HG03175 (cell line): ENCODE measurements at regions not wholly inside any gene's neighbourhood (a gene's known extent, or its start where the extent isn't known, plus 50 kb on each side); places are given as distances from the start of the nearest gene placed in this dataset.
"Not testable (repeated sequence)": the region's sequence is repeated elsewhere in the genome, so short reads cannot be mapped to it uniquely, and the experiment has no call there.

Source experiments
- ATAC-seq: cut with Tn5 transposase; IDR thresholded peaks from one replicate; pipeline ENCODE4 v1.9.1; 2021; ENCODE audit warnings: mild to moderate bottlenecking, moderate library complexity; ENCODE audit not compliant: unreplicated experiment

DNA sequence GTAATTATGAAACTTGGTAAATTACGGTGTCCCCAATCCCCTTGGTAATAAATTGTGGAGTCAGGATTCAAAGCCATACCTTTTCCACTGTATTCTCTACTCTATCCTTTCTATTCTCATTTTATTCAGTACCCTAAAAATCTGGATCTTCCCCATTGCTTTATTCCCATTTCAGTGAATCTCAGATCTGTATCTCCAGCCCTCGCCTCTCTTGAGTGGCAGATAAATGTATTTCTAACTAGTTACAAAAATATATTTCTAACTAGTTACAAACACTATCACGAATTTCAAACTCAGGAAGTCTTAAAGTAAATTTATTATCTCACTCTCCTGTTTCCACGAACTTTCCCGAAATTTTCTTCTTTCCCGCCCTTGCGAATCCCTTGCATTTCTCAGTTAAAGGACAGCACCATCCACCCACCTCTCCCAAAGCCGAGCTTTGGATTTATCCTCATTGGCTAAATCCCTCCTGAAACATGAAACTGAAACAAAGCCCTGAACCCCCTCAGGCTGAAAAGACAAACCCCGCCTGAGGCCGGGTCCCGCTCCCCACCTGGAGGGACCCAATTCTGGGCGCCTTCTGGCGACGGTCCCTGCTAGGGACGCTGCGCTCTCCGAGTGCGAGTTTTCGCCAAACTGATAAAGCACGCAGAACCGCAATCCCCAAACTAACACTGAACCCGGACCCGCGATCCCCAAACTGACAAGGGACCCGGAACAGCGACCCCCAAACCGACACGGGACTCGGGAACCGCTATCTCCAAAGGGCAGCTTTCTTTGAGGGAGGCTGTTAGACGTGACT is 164.3 kb upstream of the PABPC3 start:
- no peak for ATAC-seq

DNA sequence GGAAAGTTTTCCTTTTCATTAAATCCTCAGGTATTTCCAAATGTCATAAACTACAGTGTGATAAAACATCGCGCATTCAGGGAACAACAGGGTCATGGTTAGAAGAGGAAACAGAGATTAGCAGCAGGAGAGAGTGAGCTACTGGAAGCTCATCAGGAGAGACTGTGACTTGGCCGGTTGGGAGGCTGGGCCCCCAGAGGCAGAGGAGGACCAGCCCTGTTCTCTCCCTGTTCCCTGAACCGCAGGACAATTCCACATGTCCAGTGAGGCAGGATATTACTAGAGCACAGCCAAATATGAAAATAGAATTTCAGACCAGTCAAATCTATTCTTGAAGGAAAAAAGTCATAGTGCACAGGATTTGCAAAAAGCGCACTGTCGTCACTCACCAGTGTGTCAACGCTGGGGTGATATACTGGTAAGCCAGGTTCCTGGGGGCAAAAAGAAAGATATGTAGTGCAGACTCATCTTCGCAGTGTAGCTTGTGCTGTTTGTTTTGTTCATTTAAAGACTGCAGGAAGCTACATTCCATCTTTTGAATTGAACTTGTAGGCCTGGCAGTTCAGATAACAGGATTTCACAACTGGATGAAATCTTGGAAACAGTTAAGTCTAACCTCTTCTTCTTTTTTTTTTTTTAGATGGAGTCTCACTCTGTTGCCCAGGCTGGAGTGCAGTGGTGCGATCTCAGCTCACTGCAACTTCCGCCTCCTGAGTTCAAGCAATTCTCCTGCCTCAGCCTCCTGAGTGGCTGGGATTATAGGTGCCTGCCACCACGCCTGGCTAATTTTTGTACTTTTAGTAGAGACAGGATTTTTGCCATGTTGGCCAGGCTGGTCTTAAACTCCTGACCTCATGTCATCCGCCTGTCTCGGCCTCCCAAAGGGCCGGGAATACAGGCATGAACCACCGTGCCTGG is 162.6 kb upstream of the PABPC3 start:
- ATAC-seq = not testable (repeated sequence)

DNA sequence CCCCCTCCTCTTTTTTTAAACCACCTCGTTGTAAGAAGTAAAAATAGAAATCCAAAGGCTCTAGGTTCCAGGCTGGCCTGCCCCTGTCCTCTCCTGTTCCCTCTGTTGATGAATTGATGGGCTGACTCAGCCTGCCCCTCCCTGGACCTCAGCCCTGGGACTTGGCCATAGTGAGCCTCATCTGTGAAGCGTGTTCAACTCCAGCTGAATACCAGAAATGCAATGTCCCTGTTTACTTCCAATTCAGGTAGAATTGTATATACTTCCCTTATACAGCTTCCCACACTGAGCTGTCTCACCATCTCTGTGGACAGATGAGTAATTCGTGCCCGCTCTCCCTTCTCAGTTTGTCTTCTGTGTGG is 161.9 kb upstream of the PABPC3 start:
- ATAC-seq = not testable (repeated sequence)

DNA sequence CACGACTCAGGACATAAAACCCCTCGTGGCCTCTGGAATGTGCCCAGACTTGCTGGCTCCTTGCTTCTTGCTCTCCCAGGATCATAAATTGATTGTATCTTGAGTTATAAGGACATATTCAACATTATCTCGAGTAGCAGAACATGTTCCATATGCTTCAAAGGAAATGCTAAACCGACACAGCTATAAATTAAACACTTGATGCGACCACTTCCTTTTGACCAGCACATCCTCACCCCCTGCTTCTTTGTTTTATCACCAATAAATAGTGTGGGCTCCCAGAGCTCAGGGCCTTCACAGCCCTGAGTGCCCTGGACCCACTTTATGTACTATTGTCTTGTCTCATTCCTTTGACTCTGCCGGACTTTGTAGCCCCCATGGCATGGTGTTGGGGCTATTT is 157.0 kb upstream of the PABPC3 start:
- no peak for ATAC-seq

DNA sequence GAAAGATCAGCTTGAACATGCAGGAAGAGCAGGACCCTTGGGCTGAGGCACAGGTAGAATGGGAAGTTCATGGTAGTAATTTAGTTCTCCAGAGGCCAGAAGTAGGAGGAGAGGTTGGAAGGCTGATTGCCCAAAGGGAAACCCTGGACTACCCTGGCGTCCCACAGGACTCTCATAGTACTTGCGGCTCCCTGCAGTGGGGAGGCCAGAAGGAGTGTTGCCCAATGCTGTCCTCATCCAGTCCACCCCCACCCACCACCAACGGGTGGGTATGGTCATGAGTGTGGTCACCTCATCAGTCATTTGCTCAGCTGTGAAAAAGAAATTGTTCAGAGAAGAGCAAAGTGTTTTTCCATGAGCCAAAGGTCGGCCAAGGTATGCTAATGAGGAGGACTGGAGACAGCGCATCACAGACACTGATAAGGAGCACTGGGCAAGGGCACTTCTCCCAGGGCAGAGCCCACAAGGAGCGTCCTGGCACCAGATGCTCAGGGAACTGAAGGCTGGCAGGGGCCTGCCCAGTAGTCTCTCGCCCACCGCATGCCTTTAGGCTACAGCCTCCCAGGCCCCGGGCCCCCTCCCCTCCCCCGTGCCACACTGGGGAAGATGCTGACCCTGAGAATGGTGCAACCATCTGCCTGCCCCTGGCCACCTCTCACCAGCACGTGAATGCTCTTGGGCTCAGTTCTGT is 154.8 kb upstream of the PABPC3 start:
- not testable (repeated sequence) for ATAC-seq

DNA sequence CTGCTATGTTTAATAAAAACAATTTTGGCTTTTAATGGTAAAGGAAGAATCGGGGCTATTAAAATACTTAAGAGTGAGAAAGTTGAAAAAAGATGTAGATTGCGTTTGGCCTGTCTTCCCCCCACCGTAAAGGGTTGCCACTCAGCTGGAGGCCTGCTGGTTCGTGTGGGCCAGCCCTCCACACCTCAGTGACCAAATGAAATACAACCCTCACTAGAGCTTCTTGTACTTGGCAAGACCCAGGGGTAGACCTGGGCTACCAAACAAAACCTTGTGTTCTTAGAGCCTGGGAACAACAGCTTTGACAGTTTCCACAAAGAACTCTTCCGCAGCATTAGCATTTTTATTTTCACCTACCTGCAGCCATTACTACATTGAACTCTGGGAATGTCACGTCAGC is 152.8 kb upstream of the PABPC3 start:
- ATAC-seq = no peak

DNA sequence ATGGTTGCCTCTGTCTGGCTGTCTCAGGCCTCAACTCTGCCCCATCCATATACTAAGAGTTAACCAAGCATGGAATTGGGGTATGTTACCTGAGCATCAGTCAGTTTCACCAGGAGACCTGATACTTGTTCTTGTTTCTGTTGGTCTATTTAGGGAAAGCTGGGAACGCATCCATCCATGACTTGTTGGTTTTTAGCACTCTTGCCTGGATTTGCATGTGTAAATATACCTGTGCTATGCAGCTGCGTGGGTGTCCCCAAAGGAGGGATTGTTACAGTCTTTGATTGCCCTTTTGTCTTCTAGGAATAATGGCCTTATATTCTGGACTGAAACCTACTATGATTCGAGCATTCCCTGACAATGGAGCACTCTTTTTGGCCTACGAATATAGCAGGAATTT is 151.9 kb upstream of the PABPC3 start:
- not testable (repeated sequence) for ATAC-seq

DNA sequence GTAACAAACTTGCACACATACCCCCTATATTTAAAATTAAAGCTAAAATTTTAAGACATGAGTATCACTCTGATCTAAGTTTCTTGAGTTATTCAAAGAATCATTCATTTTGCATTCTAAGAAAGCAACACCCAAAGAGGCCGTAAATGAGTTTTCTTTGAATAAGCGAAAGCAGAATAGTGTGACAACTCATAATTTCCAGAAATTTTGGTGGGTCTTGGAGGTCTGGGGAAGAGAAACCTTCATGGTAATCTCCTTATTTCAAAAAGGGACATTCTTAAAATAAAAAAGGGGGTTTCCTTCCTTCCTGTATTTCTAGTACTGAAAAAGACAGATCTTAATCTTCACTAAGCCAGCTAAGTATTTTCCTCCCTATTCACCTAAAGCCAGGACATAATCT is 147.0 kb upstream of the PABPC3 start:
- ATAC-seq = not testable (repeated sequence)

DNA sequence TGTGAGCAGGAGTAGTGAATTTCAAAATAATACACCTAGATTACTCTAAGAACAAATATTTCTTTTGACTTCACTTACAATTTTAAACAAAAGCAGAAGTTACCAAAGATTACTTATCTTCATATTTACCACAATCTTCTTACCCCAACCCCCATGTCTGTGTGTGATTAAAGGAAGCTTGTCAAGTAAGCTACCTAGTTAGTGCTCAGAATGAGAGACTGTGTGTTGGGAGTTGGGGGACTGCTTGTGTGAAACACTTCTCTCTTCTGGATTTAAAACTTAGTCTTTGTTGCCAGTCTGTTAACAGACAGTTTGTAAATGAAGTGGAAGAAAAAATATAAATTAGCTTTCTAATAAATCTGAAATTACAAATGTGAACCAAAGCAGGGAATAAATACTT is 145.3 kb upstream of the PABPC3 start:
- ATAC-seq = not testable (repeated sequence)

DNA sequence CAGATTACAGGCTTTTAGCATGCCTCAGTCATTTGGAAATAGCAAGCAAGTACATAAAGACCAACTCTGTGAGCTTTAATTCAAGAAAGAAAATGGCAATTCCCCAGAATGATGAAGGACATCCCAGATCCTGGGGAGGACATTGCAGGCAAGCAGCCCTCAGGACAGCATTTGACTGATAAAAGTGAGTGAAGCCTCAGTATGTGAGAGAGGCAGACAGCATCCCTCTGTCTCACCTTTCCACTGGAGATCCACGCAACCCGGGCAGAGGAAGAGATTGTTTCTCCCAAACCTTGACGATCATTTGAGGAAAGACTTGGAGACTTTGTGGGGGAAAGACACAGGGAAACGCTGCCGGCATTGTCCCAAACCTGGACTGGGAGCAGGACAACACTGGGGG is 128.0 kb upstream of the PABPC3 start:
- not testable (repeated sequence) for ATAC-seq

DNA sequence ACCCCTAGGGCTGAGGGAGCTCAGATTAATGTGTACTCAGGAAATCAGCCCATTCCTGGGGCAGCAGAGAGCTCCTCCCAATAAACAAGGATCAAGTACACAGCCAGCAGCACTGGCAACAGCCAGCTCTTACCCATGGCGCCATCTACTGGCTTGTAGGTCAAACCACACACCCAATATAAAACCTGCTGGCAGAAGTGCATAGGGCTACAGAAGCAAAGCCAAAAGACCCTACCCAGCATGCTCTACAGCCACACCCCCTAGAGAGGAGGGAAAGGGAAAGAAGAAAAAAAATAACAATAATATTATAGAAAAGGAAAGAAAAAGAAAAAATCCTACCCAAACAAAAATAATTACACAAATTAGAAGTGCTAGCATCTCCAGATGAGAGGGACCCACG is 127.5 kb upstream of the PABPC3 start:
- ATAC-seq = not testable (repeated sequence)

DNA sequence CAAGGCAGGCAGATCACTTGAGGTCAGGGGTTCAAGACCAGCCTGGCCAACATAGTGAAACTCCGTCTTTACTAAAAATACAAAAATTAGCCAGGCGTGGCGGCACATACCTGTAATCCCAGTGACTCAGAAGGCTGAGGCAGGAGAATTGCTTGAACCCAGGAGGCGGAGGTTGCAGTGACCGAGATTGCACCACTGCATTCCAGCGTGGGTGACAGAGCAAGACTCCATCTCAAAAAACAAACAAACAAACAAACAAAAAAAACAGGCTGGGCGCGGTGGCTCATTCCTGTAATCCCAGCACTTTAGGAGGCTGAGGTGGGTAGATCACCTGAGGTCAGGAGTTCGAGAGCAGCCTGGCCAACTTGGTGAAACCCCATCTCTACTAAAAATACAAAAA is 122.8 kb upstream of the PABPC3 start:
- ATAC-seq = not testable (repeated sequence)

DNA sequence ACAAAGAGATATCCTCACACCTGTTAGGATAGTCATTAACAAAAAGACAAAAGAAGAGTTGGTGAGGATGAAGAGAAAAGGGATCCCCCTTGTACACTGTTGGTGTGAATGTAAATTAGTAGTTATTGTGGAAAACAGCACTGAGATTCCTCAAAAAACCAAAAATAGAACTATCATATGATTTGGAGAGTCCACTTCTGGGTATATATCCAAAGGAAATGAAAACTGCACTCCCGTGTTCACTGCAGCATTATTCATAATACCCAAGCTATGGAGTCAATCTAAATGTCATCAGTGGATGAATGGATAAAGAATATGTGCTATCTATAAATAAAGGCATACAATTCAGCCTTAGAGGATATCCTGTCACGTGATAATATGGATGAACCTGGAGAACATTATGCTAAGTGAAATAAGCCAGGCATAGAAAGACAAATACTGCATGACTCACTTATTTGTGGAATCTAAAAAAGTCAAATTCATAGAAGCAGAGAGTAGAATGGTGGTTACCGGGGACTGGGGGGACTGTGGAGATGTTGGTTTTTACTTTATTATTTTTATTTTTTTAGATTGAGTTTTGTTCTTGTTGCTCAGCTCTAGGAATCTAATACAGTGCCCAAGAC is 114.6 kb upstream of the PABPC3 start:
- ATAC-seq = not testable (repeated sequence)

DNA sequence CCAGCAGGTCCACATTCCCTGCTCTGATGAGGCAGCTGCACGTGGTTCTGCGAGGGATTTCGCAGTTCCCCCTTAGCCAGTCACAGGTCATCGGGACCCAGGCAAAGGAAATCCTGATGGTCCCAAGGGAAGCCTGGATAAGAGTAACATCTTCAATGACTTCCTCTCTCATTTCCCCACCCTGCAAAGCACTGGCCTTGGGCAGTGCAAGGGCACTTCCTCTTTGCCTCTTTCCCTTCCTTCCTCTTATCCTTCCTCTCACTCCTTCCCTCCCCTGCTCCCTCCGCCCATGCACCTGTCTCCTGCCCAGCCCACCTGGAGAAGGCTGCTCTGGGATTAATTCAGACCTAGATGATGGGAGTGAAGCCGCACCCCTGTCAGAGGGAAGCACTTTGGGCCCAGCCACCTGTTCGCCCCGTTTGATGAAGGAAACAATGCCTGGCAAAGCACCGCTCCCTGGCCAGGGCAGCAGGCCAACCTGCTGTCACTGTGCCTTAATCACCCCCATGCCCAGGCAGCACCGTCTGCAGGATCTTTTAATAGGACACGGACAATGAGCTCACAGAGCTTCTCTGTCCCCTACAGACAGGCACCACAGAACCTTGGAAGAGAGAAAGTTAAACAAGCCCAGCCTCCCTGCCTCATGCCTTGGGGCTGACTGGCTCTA is 113.5 kb upstream of the PABPC3 start:
- no peak for ATAC-seq

DNA sequence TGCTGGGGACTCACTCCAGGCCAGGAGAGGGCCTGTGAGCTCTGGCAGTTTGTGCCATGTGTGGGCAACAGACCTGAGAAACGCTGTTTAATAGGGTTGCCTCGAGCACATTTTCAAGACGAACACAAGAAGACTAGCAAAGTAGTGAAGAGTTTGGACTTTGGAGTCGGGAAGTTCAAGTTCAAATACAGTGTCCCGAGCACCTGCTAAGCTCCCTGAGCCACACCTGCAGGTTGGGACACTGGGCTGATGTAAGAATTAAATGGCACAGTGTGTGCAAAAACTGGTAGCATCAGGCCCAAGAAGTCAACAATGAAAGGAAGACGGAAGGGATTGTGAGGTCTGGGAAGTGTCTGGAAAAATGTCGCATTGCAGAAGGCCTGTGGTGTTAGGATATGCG is 112.8 kb upstream of the PABPC3 start:
- no peak for ATAC-seq

DNA sequence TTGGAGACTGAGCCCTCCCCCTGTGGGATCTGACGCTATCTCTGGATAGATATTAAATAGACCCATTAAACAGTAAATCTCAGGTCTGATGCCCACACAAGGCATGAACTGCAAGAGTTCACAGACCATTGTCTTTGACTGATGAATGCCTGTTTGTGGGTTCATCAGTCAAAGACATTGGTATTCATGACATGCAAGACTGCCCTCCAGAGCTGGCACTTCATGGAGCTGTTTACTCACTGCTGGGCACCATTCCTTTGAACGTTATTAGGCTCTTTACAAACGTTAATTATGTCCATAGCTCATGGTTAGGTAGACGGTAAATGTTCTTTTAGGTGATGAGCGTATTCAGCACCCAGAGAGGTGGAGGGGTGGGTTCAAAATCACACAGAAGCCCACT is 111.8 kb upstream of the PABPC3 start:
- ATAC-seq = no peak

DNA sequence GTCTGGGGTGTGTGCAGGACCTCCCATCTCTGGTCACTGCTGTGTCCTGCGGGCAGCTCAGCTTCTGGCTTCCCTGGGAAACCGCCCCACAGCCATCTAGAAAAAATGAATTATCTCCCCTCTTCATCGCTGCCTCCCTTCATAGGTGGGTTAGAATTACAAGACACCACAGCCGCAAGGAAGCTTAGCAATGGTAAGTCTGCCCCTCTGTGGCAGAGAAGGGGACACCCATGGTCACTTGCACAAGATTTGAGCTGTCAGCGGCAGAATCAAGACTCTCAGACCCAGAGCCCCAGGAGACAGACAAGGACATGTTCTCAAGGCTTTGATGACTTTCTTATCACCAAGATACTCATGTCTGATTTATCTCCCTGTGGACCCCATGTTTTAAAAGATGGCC is 110.8 kb upstream of the PABPC3 start:
- ATAC-seq = no peak

DNA sequence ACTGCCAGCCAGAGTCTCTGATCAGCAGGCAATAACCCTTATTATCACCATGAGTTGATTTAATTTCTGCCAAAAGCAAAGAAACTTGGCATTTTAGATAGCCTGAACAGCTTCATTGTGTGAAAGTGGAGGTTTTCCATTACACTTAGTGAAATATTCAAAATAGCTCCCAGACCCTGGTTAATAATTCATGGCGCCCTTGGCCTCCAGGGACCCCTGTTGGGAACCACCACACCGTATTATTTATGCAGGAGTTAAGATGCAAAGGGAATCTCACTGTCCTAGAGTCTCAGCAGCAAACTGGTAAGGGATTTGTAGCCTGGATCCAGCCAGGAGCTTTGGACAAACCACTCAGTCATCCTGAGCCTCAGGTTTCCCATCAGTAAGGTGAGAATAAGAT is 110.0 kb upstream of the PABPC3 start:
- no peak for ATAC-seq

DNA sequence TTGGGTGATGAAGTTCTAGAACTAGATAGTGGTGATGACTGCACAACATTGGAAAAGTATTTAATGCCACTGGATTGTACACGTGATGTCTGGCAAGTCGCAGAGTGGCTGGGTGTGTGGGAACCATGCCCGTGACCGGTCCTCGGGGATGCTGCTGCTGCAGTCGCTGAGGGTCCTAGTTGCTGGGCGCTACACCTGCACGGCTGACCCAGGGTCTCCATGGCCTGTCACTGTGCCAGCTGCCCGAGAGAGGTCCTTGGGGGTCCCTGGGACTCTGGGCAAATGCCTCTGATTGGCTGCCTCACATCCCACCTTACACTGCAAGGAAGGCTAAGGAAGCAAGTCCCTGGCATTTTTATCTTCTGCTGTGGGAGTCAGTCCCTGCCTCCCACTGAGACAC is 109.1 kb upstream of the PABPC3 start:
- no peak for ATAC-seq

DNA sequence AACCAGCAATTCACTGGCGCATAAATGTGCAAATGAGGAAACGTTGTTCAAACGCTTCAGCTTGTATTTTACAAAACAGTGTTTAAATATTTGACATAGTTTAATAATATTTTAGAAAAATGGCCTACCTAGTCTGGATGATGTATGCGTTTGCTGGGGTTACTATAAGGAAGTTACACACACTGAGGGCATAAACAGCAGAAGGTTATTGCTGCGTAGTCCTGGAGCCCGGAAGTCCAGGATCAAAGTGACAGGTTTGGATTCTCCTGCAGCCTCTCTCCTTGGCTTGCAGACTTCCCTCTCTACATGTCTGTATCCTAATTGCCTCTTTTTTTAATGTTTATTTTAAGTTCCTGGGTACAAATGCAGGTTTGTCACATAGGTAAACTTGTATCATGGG is 106.0 kb upstream of the PABPC3 start:
- not testable (repeated sequence) for ATAC-seq
